Trophoblast cell (in vitro differentiated cells and primary cell): ENCODE measurements at regions not wholly inside any gene's neighbourhood (a gene's known extent, or its start where the extent isn't known, plus 50 kb on each side); places are given as distances from the start of the nearest gene placed in this dataset.

Experiments
- DNase-seq, 2 donors: peaks; one replicate each; pipeline ENCODE4 v3.0.0-alpha.2; 2016
- H2AFZ ChIP-seq: 2 replicates; pipeline ENCODE4 v1.6.1; 2013; ENCODE audit warnings: low read length, moderate library complexity, mild to moderate bottlenecking; ENCODE audit not compliant: insufficient read depth, poor library complexity
- H2AK5ac ChIP-seq: 2 replicates; pipeline ENCODE4 v1.6.1; 2013; ENCODE audit warnings: mild to moderate bottlenecking, low read length
- H2BK120ac ChIP-seq: 2 replicates; pipeline ENCODE4 v1.6.1; 2013; ENCODE audit warnings: low read length, mild to moderate bottlenecking, moderate library complexity; ENCODE audit not compliant: insufficient read depth, poor library complexity
- H2BK12ac ChIP-seq: 2 replicates; pipeline ENCODE4 v1.6.1; 2013; ENCODE audit warnings: mild to moderate bottlenecking, low read length, moderate library complexity
- H2BK5ac ChIP-seq: 2 replicates; pipeline ENCODE4 v1.6.1; 2013; ENCODE audit warnings: low read length, low read depth, moderate library complexity, mild to moderate bottlenecking; ENCODE audit not compliant: poor library complexity
- H3K14ac ChIP-seq: 2 replicates; pipeline ENCODE4 v1.6.1; 2013; ENCODE audit warnings: mild to moderate bottlenecking, low read length
- H3K18ac ChIP-seq: 2 replicates; pipeline ENCODE4 v1.6.1; 2013; ENCODE audit warnings: mild to moderate bottlenecking, low read length
- H3K23ac ChIP-seq: 2 replicates; pipeline ENCODE4 v1.6.1; 2013; ENCODE audit warnings: low read length
- H3K27ac ChIP-seq: 2 replicates; pipeline ENCODE4 v1.5.1; 2013; ENCODE audit warnings: low read depth, mild to moderate bottlenecking, inconsistent platforms, low read length, moderate library complexity
- H3K27me3 ChIP-seq: 2 replicates; pipeline ENCODE4 v1.6.1; 2013; ENCODE audit warnings: inconsistent platforms, mild to moderate bottlenecking, low read length, moderate library complexity; ENCODE audit not compliant: insufficient read depth
- H3K36me3 ChIP-seq, 2 experiments: 1 replicate in 1 of 2; 2 replicates in 1 of 2; pipeline ENCODE4 v1.6.1; 2013; ENCODE audit warnings: low read length in 2 of 2, mild to moderate bottlenecking in 2 of 2, moderate library complexity in 1 of 2; ENCODE audit not compliant: insufficient read depth in 2 of 2, control insufficient read depth in 1 of 2
- H3K4ac ChIP-seq: 2 replicates; pipeline ENCODE4 v1.6.1; 2013; ENCODE audit warnings: low read depth, mild to moderate bottlenecking, low read length, moderate library complexity
- H3K4me1 ChIP-seq, 2 experiments: 1 replicate in 1 of 2; 2 replicates in 1 of 2; pipeline ENCODE4 v1.6.1; 2013; ENCODE audit warnings: low read length in 2 of 2, mild to moderate bottlenecking in 2 of 2, moderate library complexity in 1 of 2; ENCODE audit not compliant: insufficient read depth in 2 of 2, control insufficient read depth in 1 of 2
- H3K4me2 ChIP-seq: 2 replicates; pipeline ENCODE4 v1.6.1; 2013; ENCODE audit warnings: inconsistent platforms, mild to moderate bottlenecking, low read length, moderate library complexity
- H3K4me3 ChIP-seq: 2 replicates; pipeline ENCODE4 v1.5.1; 2013; ENCODE audit warnings: mild to moderate bottlenecking, low read depth, low read length, inconsistent platforms
- H3K79me1 ChIP-seq: one replicate; pipeline ENCODE4 v1.6.1; 2013; ENCODE audit warnings: low read length
- H3K79me2 ChIP-seq: 2 replicates; pipeline ENCODE4 v1.6.1; 2013; ENCODE audit warnings: low read length, mild to moderate bottlenecking; ENCODE audit not compliant: control insufficient read depth, insufficient read depth, poor library complexity
- H3K9ac ChIP-seq: 2 replicates; pipeline ENCODE4 v1.6.1; 2013; ENCODE audit warnings: mild to moderate bottlenecking, low read length
- H3K9me3 ChIP-seq: 2 replicates; pipeline ENCODE4 v1.6.1; 2013; ENCODE audit warnings: low read depth, mild to moderate bottlenecking, control low read depth, inconsistent platforms, low read length; ENCODE audit not compliant: insufficient read depth
- H4K12ac ChIP-seq: 2 replicates; pipeline ENCODE4 v1.6.1; 2013; ENCODE audit warnings: low read depth, mild to moderate bottlenecking, low read length, moderate library complexity
- H4K8ac ChIP-seq: 2 replicates; pipeline ENCODE4 v1.6.1; 2013; ENCODE audit warnings: low read depth, mild to moderate bottlenecking, low read length, moderate library complexity
- H4K91ac ChIP-seq: one replicate; pipeline ENCODE4 v1.6.1; 2013; ENCODE audit warnings: low read depth, mild to moderate bottlenecking, low read length, moderate library complexity
- WGBS: extraction: QIAGEN DNeasy Blood & Tissue Kit; methylation state at CpG from one replicate; pipeline ENCODE4 v1.1.7; 2013; ENCODE audit warnings: missing lambda C conversion rate; ENCODE audit not compliant: insufficient read length, insufficient coverage; ENCODE audit errors: extremely low coverage; 5-methylcytosine and 5-hydroxymethylcytosine counted together

DNA sequence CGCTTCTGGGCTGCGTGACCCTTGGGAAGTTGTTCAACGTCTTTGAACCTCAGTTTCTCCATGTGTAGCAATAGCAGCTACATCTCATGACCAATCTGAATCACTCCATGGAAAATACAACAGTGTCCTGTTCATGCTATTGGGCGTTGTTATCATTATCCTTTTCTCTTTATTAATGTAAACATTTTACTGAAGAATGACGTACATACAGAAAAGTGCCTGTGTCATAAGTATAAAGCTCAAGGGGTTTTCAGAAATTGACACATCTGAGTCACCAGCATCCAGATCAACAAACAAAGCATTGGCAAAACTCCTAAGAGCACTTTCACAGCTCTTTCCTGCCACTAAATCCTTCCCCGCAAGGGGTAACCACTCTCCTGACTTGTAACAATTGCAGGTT lies 438.4 kb downstream of the XYLT1 start:
- H2BK12ac ChIP-seq: no peak overlapping the region
- no peak overlapping the region for H3K27ac ChIP-seq
- H3K79me1 ChIP-seq: no peaks in the 10 kb centered on the region
- no peak overlapping the region for H4K12ac ChIP-seq
- H3K27me3 ChIP-seq: no peaks in the 10 kb centered on the region
- H3K4me3 ChIP-seq: no peak overlapping the region
- no peak for DNase-seq
- no peak overlapping the region for H3K18ac ChIP-seq
- H3K9me3 ChIP-seq: no peaks in the 10 kb centered on the region
- no peak overlapping the region for H3K4me2 ChIP-seq
- no peak overlapping the region for H3K9ac ChIP-seq
- H3K4ac ChIP-seq: no peak overlapping the region
- no CpG with 5 or more reads among the region's 6 CpGs for WGBS
- no peaks in the 10 kb centered on the region for H3K4me1 ChIP-seq
- no peaks in the 10 kb centered on the region for H3K36me3 ChIP-seq
- no peaks in the 10 kb centered on the region for H3K79me2 ChIP-seq
- H3K23ac ChIP-seq: no peak overlapping the region
- no peak overlapping the region for H4K91ac ChIP-seq
- H2AFZ ChIP-seq: no peak overlapping the region
- H2AK5ac ChIP-seq: no peak overlapping the region
- H3K14ac ChIP-seq: no peak overlapping the region
- H4K8ac ChIP-seq: no peak overlapping the region
- no peak overlapping the region for H2BK120ac ChIP-seq
- H2BK5ac ChIP-seq: no peak overlapping the region

DNA sequence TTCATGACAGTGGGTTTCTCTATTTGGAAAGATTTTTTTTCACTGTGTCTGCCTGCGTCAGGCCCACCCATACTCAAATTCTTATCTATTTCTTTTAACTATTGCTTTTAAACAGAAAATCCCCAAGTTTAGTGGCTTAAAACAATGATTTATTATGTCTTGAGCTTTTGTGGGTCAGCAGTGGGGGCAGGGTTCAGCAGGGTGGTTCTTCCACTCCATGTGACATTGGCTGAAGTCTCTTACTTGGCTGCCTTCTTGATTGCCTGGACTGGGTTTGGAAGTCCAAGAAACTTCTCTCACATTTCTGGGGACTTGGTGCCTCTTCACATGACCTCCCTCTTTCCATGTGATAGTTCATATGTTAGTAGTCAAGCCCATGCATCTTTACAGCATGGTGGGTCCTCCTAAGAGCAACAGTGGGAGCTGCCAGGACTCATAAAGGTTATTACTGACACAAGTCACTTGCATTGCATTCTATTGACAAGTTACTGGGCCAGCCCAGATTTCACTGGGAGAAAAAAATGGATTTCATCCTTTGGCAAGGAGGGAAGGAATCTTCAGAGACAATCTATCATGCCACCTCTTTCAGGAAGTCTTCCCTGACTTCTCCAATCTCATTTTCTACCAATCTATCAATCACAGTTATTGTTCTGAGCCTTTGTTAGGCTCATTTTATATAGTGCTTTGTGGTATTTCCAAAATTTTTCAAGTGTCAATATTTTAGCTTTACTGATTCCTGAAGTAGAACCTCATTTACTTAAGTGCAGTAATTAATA lies 436.1 kb downstream of the XYLT1 start:
- Histone ChIP-seq H3K18ac (no peak overlapping the region), H3K14ac (no peak overlapping the region), H3K4me3 (no peak overlapping the region), H3K9me3 (no peaks in the 10 kb centered on the region), H3K79me1 (no peaks in the 10 kb centered on the region), H3K4me2 (no peak overlapping the region), H3K27me3 (no peaks in the 10 kb centered on the region), H3K4ac (no peak overlapping the region), H3K23ac (no peak overlapping the region), H2BK5ac (no peak overlapping the region), H2AK5ac (no peak overlapping the region), H3K4me1 (no peaks in the 10 kb centered on the region), H3K79me2 (no peaks in the 10 kb centered on the region), H3K36me3 (no peaks in the 10 kb centered on the region), H2BK120ac (no peak overlapping the region), H4K91ac (no peak overlapping the region), H3K27ac (no peak overlapping the region), H2BK12ac (no peak overlapping the region), H2AFZ (no peak overlapping the region), H3K9ac (no peak overlapping the region), H4K12ac (no peak overlapping the region), H4K8ac (no peak overlapping the region)
- WGBS: no CpG with 5 or more reads among the region's 1 CpG
- DNase-seq: no peak

DNA sequence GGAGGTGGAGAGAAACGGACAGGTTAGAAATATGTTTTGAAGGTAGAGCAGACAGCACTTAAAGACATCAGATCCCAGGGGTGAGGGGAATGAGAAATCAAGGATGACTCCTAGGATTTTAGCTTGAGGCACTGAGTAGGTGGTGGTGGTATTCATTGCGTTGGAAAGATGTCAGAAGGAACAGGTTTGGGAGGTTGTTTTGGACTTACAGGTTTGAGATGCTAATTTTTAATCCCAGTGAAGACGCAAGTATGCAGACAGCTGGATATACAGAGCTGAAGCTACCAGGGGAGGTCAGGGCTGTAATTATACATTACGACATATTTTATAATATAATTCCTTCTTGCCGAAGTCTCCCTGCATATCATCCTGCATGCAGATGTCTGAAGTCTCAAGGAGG lies 433.3 kb downstream of the XYLT1 start:
- Histone ChIP-seq H2AK5ac (no peak overlapping the region), H3K27ac (no peak overlapping the region), H4K12ac (no peak overlapping the region), H3K79me1 (no peaks in the 10 kb centered on the region), H2BK5ac (no peak overlapping the region), H2BK12ac (no peak overlapping the region), H3K18ac (no peak overlapping the region), H3K23ac (no peak overlapping the region), H3K9me3 (no peaks in the 10 kb centered on the region), H3K79me2 (no peaks in the 10 kb centered on the region), H3K4me3 (no peak overlapping the region), H2BK120ac (no peak overlapping the region), H4K8ac (no peak overlapping the region), H3K27me3 (no peaks in the 10 kb centered on the region), H3K4me1 (no peaks in the 10 kb centered on the region), H4K91ac (no peak overlapping the region), H3K9ac (no peak overlapping the region), H3K14ac (no peak overlapping the region), H3K4ac (no peak overlapping the region), H3K36me3 (no peaks in the 10 kb centered on the region), H2AFZ (no peak overlapping the region), H3K4me2 (no peak overlapping the region)
- WGBS: no CpG with 5 or more reads among the region's 5 CpGs
- DNase-seq: peak in 1 of 2 donors; percentile 2

DNA sequence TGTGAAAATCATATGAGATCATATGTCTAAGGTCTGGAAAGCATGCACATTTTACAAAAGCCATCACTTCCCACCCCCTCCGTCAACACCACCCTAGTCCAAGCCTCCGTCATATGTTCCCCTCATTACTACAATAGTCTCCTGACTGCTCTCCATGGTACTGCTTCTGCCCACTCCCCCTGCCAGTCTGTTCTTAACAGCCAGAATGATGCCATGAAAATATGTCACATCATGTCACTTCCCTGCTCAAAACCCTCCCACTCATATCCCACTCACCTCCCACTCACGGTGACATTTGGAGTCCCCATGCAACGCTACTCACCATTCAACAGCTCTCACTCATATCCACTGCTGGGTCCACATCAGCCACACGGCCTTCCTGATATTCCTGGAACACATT lies 432.3 kb downstream of the XYLT1 start:
- Histone ChIP-seq H4K8ac (no peak overlapping the region), H2BK120ac (no peak overlapping the region), H4K12ac (no peak overlapping the region), H3K14ac (no peak overlapping the region), H3K4me3 (no peak overlapping the region), H2AFZ (no peak overlapping the region), H4K91ac (no peak overlapping the region), H3K4me1 (no peaks in the 10 kb centered on the region), H2BK12ac (no peak overlapping the region), H2AK5ac (no peak overlapping the region), H3K4ac (no peak overlapping the region), H3K9me3 (no peaks in the 10 kb centered on the region), H3K23ac (no peak overlapping the region), H3K27me3 (no peaks in the 10 kb centered on the region), H3K79me2 (no peaks in the 10 kb centered on the region), H3K27ac (no peak overlapping the region), H3K18ac (no peak overlapping the region), H3K79me1 (no peaks in the 10 kb centered on the region), H2BK5ac (no peak overlapping the region), H3K36me3 (no peaks in the 10 kb centered on the region), H3K9ac (no peak overlapping the region), H3K4me2 (no peak overlapping the region)
- DNase-seq: no peak
- 100% methylated on average over 2 of the region's 5 CpGs for WGBS
